Stimulated activated CD8-positive, alpha-beta memory T cell treated with anti-CD3 and anti-CD28 coated beads, Interleukin-12 subunit alpha, Interleukin-12 subunit beta, amount 100 ng/mL, for 24 hours (primary cell): ENCODE measurements at regions not wholly inside any gene's neighbourhood (a gene's known extent, or its start where the extent isn't known, plus 50 kb on each side); places are given as distances from the start of the nearest gene placed in this dataset.

ENCODE experiments used
- DNase-seq: peaks from one replicate; pipeline ENCODE4 v3.0.0-alpha.2; 2020; ENCODE audit errors: extremely low read depth

DNA sequence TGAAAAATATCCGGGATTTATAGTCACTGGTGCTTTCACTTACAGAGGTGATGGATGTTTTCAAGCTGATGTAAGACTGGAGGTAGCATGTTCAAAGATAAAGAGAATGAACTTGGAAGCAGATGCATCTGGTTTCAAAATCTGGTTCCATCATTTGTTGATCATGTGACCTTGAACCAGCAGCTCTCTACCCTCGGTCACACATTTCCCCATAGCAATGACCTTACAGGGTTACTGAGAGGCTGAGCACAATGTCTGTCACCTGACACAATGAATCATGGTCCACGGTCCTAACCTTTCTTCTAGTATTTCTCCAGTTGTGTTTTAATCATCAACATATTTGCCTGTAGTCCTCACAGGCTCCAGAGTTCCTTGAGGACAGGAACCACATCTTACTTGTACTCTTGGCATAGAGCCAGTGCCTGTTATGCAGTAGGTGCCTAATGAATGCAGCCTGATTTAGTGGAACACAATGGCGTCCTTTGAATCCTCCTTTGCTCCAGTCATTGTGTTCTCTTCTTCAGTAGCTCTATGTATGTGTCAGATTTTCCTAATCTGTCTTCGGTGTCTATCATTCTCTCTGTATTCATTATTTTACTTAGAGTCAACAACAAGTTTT, 667.3 kb downstream of the PTPRU start:
- DNase-seq: no peak

DNA sequence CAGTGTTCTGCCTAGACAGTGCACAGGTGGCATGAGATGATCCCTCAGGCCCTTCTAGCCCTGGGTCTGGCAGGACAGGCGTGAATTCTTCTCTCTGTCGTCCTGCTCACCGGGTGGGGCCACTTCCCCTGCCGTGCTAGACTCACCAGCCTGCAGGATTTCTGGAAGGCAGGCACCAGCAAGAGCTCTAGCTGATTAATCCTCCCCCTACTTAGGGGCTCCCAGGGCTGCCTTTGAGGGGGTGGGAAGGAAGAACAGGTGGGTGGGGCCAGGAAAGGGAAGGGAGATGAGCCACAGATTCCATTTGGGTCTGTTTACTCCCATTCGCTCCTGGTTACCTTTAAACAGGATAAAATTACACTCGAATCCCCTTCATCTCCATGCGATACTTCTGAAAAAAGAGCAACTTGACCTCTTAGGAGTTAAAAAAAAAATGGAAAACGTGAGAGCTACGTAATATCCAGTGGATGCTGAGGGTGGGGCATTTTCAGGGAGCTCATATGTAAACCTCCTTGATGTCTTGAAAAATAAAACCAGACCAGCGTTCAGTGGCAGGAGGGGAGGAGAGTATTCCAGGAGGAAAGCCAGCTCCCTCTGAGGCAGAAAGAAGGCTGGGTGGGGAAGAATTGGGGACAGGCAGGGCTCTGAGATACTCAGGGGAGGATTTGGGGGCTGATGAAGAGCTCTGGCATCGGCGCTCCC, 665.5 kb downstream of the PTPRU start:
- no peak for DNase-seq

DNA sequence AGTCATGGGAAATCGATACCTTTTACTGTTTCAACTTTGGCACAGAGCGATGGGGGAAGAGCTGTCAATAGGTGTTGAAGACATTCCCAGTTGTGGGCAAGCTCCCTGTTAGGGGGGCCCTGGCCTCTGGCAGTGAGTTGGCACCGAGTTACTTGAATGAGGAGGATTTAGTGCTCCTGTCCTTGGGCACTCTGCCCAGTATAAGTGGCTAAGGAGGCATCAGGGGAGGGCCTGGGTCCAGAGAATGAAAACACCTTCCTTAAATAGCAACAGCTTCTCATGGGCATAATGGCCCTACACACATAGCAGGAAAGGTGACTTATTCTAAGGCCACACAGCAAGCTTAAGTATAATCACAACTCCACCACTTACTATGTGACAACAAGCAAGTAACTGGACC, 664.4 kb downstream of the PTPRU start:
- no peak for DNase-seq

DNA sequence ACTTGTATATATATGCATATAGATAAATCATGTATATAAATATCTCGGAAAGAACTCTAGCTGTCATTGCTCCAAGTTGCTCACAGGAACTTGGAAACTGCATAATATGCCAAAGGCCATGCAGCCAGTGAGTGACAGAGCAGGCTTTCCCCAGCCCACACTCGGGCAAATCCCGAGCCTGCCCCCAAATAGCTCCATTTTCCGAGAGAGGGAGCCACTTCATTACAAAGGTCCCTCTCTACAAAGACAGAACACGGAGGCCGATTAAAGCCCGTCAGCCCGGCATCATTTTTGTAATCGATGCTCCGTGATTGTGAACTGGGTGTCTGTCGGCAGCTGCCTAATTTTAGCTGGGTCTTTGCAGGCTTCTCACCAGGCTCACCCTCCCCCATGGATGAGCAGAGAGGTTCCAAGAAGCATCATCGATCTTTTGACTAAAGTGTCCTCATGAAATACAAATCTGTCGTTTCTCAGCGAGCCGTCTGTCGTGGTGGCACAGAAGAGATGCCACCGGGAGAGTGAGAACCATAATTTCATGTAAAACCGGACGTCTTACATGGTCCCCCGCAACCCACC, 663.9 kb downstream of the PTPRU start:
- no peak for DNase-seq

DNA sequence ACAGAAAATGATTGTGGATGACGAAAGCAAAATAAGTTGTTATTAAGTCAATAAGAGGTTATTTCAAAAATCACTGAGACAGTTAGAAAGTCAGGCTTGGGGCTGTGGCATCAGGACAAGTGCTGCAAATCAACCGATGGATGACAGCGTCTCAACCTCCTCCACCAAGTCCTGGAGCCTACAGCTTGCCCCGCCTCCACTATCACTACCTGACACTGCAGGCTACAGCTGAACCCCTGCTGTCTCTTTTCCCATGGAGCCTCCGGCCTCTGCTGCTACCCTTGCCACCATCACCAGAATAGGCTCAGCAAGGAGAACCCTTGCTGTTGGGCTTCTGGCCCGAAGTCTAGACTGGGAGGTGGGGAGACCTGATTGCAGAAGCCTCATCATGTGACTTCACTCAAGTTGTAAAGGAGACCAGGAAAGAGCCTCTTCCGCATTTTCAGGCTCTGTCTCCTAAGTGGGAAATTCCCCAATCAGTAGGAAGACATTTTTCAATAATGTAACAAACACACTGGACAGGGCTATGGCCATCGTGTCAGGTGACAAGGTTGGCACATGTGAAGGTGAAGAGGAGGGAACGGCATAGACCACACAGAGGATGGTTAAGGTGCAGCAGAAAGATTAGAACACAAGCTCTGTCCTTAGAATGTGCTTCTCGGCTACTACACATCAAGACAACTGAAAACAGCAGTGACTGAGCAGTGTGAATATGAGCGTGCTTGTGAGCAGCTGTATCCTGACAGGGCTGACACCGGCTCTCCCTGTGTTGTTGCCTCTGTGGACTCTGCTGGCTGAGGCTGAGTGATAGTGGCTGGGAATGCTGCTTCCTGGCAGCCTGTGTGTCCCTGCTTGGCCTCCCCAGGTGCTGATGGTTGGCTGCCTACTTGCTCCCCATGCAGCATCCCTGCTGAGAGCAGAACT, 660.7 kb downstream of the PTPRU start:
- DNase-seq: no peak

DNA sequence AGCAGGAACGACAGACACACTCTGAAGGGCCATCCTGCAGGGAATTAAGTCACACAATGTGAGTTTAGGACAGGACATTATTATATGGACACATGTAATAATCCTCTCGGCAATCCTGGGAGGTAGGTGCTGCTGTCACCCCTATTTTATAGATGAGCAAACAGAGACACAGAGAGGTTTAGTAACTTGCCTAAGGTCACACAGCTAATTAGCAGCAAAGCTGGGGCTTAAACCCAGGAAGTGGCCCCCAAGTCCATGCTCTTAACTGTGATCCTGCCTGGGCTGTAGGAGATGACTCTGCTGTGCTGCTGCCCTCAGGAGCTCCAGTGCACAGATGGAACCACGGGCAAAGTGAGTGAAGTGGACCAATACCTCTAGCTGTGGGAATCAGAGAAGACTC, 660.0 kb downstream of the PTPRU start:
- DNase-seq: no peak

DNA sequence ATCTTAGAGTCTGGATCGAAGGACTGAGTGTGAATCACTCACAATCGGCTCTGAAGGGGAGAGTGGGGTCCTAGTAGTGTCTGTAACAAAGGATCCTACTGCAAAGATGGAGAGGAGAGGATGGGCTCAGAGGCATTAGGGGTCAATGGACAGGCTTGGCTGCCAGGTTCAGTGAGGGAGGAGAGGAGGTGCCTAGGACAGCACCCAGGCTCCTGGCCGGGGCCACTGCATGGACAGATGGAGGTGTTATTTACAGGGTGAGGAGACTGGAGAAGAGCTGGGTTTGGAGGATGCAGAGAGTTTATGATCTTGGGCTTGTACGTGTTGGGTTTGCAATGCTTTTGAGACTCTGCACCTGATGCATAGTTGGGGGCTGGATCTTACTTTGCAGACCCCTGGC, 658.9 kb downstream of the PTPRU start:
- no peak for DNase-seq

DNA sequence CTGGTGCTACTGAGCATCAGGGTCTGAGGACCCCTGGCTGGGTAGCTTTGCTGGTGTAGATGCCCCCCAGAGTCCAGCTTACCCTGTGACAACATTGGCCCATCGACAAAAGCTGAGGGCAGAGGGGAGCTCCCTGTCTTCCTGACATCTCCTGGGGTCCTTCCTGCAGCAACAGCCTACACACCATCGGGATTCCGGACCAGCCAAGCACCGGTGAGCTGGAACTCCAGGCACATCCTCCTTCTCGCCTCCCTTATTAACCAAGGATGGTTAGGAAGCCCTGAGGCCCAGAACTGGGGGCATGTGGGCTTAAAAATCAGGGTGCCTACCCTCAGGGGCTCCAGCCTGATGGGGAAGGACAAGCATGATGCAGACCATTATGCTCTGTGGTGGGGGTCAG, 658.0 kb downstream of the PTPRU start:
- DNase-seq: no peak

DNA sequence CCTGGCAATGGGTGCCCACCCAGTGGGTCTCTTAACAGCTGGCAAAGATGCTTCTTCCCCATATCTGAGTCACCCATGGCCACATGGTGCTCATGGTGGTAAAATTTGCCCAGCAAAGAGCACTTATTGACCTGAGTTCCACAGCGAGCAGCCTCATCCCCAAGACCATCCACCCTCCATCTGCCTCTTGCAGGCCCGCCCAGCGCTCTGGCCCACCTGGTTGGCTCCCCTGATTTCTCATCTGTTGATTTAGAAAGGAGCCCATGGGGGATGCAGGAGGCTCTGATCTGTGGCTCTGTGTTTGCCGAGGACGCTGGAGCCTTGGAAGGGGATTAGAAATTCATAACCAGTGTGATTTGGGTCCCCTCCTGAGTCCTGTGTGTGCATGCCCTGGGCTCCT, 657.5 kb downstream of the PTPRU start:
- DNase-seq: no peak

DNA sequence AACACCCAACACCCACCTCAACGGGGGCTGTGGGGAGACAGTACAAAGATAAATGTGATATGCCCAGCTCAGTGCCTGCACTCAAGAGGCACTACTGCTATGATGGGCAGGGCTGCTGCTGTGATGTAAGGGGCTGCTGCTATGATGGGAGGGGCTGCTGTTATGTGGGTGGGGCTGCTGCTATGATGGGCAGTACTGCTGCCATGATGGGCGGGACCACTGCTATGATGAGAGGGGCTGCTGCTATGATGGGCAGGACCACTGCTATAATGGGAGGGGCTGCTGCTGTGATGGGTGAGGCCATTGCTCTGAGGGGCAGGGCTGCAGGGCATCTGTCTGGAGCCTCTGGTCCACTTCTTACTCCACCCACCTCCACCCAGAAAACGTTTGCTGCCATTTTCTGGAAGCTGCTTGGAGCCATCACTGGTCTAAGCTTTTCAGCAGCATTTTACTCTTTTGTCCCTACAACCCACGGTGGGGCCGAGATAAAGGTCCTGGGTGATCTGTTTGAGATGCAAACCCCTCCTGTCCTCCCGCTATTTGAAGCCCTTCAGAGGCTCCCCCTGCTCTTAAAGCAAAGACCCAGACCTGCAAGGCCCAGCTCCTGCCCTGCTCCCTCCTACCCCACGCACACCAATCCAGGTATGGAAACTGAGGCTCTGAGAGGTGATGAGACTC, 656.9 kb downstream of the PTPRU start:
- no peak for DNase-seq

DNA sequence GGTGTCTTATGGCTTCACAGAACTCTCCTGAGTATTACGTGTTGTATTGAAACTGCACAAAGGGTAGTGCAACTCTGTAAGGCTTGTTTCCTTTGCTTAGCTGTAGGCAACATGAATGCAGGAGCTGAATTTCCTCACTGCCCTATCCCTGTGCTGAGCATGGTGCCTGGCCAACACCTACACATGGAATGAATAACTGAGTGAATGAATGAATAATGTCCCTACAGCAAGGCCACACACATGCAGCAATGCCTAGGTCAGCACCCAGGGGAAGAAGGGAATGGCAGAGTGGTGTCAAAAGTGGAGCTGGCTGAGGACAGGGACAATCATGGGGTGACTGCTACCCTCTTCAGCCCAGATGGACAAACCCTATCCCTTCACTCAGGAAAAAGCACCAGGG, 655.9 kb downstream of the PTPRU start:
- no peak for DNase-seq

DNA sequence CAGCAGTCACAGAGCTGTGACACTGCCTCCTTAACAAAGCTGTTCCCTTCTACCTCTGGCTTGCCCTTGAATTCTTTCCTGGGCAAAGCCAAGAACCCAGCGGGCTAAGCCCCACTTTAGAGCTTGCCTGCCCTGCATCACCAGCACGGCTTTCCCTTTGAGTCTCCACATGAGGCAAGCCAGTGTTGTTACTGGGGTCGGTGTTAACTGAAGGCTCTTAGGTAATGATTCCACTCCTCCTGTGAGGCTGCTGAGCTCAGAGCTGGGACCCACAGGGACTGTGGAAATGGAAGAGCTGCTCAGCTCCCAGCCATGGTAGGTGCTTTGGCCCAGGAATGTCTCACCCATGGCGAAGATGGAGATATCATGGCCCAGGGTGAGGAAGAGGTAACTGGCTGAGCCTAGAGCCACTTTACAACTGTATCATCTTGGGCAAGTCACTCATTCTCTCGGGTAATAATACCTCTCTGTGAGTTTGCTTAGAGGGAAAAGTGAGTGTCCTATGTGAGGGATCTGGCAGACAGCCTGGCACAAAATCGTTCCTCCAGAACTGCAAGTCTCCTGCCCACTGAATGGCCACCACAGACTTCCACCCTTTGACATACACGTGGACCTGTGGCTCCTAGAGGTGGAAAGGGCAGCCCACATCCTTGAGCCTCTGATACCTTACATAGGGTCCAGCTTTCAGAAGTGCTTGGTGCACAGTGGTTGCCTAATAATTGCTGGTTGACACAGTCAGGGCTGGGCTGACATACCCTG, 654.1 kb downstream of the PTPRU start:
- DNase-seq: no peak

DNA sequence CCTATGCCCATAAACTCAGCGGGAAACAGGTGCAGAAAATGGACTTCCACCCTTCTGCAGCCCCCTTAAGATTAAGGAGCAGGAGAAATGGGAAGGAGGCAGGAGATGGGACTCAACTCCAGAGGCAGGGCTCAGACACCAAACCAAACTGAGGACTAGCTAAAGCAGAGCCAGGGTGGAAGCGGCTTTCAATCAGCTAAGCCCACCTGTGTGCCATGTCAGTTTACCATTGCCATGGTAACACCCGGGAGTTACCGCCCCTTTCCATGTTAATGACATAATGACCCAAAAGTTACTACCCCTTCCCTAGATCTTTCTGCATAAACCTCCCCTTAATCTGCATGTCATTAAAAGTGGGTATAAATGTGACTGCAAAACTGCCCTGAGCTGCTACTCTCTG, 653.5 kb downstream of the PTPRU start:
- no peak for DNase-seq

DNA sequence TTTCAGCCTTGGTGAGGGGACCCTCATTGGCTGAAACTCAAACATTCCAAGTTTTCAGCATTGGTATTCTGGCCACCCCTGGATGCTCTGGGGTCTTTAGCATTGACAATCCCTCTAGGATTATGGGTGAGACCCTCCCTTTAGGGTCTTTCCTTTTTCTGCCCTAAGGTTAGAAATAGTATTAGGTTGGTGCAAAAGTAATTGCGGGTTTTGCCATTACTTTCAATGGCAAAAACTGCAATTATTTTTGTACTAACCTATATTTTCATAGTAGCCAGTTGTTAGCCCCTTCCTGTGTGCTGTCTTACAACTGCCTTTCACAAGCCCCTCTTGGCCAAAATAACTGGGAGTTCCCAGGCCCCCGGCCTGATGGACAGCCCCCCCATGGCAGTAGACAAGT, 648.4 kb downstream of the PTPRU start:
- DNase-seq: no peak

DNA sequence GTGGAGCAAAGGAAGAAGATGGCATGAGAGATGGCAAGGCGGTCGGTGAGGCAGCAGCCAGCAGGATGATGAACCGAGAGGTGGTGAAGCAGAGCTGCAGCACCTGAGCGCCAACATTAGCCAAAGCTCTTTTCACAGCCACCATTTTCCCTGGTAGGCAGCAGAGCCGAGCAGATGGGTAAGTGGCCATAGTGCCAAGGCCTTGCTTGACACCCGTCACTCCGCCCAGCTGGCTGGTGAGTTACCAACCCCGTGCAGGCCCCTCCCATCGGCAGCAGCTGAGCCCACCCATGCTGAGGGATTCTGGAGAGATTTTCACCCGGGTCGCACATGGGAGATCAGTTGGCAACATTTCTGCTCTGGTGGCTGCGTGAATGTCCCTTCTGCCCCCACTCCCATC, 647.7 kb downstream of the PTPRU start:
- DNase-seq: no peak

DNA sequence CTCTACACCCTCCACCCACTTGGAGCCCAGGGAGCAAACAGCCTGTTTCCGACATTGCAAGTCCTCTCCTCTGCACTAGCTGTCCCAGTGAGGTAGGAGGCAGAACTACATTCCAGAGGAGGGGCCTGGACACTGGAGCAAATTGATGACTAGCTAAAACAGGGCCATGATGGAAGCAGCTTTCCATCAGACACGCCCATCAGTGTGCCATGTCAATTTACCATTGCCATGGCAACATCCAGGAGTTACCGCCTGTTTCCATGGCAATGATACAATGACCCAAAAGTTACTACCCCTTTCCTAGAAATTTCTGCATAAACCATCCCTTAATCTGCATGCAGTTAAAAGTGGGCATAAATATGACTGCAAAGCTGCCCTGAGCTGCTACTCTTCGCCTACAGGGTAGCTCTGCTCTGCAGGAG, 647.1 kb downstream of the PTPRU start:
- no peak for DNase-seq

DNA sequence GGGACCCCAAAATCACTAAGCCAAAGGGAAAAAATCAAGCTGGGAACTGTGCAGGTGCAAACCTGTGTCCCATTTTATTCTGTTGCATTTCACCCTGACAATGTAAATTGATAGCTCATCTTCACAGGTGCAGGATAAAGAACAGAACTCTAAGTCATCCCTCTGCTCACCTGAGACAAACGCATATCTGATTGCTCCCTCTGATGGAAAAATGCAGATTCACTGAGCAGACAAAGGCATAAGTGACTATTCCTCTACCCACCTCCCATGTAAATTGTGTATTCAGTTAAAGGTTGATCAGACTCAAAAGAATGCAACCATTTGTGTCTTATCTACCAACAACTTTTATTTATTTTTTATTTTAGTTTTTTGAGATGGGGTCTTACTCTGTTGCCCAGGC, 644.2 kb downstream of the PTPRU start:
- DNase-seq: no peak

DNA sequence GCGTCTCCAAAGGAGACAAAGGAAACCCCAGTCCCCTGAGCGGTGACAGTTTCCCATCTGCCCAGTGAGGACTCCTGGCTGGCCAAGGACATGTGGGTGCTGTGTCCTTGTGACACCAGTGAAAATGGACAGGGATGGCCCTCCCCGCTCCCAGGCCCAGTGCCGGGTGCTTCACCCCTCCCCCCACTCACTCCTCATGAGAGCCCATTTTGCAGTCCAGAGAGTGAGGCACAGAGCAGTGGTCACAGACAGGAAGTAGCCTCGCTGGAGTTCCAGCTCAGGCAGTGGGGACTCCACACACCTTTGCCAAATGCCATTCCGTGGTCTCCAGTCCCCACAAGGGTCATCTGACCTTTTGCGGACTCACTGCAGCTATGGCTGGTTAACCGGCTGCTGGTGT, 642.9 kb downstream of the PTPRU start:
- no peak for DNase-seq

DNA sequence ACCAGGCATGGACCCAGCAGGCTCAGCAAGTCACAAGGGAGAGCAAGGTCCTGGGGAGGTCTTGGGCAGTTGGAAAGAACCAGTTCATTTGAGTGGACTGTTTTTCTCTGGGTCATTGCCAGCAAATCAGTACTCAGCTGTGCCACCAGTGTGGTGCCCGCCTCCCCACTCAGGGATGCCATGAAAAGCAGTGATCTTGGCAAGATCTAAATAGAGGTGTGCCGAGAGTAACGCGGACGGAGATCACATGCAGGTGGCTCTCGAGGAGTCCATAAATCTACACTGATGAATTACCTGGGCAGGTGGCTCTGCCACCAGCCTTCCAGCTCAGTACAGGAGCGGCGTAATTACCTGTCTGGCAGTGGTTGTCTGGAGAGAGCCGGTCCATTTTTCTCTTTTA, 642.2 kb downstream of the PTPRU start:
- DNase-seq: no peak

DNA sequence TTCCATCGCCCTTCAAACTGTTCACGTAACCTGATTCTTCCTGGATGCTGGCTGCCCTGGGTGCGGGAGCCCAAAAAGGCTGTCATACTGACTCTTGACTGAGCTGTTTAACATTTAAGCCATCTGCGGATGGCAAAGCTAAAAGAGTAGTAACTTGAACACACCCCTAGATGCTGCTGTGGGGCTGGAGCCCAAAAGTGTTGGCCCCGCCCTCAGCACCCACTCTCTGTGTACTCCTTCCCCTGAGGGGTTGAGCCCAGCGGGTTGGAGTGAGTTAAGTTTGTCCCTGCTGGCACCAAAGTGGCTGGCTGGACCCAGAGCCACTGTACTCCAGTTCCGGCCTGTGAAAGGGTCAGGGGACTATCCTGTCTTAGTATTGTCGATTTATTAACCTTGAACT, 640.6 kb downstream of the PTPRU start:
- no peak for DNase-seq

DNA sequence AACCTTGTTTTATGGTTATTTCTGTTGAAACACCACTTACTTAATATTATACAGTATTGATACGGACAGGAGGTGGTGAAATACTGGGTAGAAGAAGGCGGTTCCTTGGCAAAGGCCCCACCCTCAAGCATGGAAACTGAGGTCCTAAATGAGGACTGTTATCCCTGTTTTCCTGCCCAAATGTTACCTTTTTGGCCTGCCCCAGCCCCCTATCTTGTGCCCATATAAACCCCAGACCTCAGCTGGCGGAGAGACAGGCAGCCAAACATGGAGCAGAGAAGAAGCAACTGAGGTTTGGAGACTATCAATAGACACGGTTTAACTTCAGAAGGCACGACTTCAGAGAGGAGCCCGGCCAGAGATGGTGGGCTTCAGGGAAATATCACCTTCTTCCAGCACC, 640.1 kb downstream of the PTPRU start:
- no peak for DNase-seq
